HG03378 (cell line): ENCODE measurements at regions not wholly inside any gene's neighbourhood (a gene's known extent, or its start where the extent isn't known, plus 50 kb on each side); places are given as distances from the start of the nearest gene placed in this dataset.
"Not testable (repeated sequence)": the region's sequence is repeated elsewhere in the genome, so short reads cannot be mapped to it uniquely, and the experiment has no call there.

ENCODE experiments used
- ATAC-seq: cut with Tn5 transposase; IDR thresholded peaks from one replicate; pipeline ENCODE4 v1.9.1; 2021; ENCODE audit warnings: mild to moderate bottlenecking, moderate library complexity; ENCODE audit not compliant: unreplicated experiment

DNA sequence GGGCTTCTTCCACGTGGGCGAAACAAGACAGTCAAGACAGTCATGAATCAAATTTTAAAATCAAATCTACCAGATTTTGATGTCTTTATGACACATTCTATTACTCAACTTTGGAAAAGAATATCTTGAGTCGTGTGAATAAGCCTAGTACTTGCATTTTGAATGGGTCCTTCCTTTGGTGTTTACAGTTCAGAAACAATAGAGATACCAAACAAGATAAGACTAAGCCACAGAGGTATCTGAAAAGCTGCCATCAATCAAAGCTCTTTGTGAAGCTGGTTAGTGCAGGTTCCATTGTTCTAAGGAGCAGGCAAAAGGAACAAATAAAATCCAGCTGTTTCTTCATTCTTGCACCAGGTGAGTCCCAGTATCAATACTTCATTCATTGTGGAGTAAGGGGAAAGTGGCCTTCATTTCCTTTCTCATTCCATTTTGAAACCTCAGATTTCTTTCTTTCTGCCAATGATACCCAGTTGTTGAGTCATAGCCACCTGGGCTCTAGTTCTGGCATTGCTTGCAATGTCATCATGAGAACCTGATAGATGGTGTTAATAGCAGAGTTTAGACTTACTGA is 151.7 kb upstream of the L3MBTL4 start:
- ATAC-seq: no peak

DNA sequence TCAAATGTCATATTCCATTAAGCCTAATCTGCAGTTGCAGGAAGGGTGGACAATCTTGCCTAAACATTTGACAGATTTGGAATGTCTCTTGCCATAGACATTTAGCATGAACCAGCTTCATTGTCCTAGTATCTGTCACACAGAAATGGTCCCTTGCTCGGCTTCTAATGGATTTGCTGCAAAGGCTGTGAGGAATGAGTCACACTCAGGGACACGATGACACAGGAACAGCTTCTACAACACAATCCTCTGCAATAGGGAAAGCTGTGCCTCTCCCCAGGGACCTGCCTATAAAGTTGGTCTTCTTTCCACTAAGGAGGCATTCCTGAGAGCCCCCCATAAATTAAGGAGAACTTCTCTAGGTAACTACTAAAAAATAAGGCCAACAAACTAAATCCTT is 155.1 kb upstream of the L3MBTL4 start:
- ATAC-seq: no peak

DNA sequence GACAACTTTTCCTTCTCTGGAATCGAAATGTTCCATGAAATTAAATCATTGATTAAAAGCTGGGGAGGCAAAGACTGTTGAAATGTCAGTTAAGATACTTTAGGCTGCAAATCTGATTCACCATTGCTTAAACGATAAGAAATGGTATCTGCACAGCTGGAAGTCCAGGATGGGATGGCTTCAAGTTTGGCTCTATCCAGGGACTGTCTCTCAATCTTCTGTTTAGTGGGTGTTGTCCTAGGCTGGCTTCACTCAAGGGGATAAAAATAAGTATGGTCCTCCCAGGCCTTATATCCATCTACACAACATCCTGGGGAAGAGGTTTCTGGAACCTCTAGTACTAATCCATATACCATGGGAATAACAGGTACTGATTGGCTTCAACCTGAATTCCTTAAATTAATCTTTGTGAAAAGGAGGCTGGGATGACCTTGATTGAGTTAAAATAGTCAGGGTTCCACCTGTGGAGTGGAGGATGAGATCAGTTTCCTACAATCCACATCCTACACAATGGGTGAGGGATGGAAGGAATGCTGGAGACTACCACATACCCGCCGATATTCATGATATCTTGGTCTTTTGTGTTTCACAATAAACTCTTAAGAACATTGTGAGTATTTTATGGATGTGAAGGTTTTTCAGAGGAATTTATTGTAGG is 156.0 kb upstream of the L3MBTL4 start:
- ATAC-seq: no peak

DNA sequence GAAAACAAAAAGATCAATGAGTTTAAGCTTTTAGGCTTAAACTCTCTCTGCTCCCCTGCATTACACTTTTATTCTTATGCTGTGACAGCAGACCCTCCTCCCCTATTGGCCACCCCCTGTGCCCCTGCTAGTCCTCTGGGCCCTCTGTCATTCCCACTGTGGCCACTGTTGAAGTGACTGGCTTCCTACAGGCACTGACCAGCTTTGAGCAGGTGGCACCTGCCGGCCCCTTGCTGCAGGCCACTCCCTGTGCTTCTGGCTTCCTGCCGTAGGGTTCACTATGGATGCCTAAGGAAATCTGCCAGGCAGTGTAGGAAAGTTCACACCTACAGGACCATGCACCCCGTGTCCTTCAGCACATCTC is 156.5 kb upstream of the L3MBTL4 start:
- ATAC-seq: no peak

DNA sequence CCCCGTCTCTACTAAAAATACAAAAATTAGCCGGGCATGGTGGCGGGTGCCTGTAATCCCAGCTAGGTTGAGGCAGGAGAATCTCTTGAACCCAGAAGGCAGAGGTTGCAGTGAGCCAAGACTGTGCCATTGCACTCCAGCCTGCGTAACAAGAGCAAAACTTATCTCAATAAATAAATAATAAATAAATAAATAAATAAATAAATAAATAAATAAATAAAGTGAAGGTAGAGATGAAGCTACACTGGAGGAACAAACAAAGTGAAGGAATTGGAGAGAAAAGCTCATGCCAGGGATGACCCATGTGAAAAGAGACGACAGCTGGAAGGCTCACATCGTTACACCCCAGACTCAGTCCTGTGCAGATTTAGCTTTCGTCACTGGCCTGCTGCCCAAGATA is 157.3 kb upstream of the ARHGAP28 start:
- not testable (repeated sequence) for ATAC-seq

DNA sequence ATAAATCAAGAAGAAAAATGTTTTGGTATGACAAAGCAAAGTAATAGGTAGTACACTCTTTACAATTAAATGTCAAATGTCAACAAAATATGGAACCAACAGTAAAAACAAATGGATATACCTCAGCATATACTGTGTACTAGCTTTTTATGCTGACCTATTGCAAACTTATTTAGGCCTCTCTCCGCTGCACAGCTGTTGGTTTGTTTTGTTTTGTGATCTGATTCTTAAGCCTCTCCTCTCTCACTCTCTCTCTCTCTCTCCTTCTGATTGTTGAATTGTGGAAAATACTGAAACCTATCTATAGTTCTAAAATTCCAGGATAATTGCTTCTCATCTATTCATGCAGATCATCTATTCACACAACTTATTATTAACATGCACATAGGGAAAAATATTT is 154.9 kb upstream of the ARHGAP28 start:
- ATAC-seq: no peak

DNA sequence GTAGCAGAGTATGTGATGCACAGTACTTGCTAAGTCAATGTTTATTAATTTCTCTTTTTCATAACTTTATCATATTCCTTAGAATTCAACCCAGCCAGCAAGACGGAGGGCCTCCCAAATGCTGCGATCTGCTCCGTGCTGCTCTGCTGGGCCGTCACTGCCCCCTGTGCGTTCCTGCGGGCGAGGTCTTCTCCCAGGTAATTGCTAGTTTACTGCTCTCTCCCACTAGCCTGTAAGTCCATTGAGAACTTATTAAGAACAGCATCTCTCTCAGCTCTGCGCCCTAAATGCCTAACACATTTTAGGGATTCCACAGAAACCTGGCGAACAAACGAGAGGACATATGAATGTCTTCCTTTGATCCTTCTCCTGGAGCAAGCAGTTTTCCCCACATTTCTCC is 153.6 kb upstream of the ARHGAP28 start:
- no peak for ATAC-seq

DNA sequence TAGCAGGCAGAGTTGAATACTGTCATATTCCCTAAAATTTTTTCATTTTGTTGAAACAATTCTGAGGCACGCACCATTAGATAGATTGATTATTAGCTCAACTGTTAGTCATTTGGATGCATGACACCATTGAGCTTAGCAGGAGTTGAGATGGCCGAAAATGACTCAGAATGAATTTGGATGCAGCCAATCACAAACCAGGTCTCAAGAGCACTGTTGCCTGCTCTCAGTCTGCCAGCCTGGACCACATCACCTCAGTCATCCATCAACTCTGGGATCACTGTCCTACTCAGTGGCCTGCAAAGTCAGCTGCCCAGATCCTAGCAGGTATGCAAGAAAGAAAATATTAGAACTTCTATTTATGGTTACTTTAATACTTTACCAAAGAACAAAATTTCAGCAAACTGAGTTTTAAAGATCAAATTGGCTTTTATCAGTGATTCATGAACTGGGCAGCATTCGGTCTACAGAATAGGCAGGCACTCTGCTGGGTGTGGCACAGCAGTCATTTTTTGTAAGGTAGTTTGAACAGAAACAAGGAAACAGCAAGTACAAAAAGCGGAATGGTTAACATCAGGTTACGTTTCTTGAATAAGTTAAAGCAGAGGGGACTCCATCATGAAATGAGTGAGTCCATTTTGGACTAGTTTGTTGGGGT is 152.7 kb upstream of the ARHGAP28 start:
- no peak for ATAC-seq

DNA sequence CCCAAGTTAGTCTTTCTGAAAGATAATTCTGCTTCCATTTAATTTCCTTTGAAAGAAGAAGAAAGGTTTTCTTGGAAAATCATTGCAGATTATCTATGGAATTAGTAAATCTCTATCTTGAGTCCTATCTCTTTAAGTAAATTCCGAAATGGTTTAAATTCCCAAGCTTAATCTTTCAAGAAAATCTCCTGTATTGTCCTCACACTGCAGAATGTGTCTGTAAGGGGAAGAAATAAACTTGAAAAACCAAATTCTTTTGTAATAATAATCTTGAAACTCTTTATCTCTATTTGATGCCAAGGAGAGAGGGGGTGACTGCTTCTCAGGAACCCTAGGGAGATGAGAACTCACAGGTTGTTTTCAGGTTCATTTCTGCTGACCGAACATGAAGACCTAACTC is 150.8 kb upstream of the ARHGAP28 start:
- ATAC-seq: no peak

DNA sequence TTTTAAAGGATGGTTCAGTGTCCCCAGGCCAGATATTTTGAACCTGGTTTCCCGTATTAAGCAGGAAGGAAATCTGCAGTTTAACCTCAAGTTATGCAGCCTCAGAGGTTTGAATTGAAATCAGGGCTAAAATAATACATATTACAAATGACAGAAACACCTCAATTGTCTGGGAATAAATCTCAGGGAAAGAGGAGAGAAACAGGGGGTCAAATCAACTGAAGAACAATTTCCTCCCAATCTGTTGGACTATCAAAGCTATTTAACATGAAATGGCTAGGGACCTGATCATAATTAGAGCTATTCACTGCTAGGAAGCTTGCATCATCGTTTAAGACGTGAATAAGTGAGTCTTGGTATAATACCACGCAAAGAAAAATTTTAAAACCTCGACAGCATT is 150.0 kb upstream of the ARHGAP28 start:
- no peak for ATAC-seq

DNA sequence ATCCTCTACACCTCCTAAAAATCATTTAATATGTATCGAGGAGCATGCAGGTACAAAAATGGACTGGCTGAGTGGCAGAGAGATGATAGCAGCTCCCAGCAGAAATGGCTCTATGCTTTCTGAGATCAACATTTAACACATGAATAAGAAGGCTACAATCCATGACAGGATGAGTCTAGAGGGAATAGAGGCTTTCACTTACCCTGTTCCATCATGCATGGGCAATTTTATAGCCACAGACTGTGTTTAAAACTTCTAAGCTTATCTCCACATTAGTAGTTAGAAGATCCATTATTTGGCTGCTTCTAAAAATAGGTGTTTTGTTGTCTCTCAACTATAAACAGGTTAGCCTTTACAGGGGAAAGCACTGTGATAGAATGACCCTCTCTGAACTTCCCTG is 149.1 kb upstream of the ARHGAP28 start:
- ATAC-seq: no peak

DNA sequence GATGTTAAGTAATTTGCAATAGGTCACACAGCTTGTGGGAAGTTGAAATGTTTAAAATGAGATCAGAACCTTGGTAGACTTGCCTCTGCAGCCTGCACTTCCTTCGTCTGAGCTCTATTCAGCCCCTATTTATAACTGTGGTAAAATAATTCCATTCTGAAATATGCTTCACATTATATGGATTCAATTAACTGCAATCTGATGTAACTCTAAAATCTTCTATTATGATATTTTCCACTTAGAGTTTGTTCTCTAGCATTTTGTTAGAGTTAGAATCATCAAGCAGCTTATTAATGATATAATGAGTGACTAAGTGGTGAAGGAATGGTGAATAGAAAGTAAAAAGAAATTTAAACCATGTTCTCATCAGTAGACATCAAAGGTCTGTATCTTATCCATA is 139.6 kb upstream of the ARHGAP28 start:
- ATAC-seq: no peak

DNA sequence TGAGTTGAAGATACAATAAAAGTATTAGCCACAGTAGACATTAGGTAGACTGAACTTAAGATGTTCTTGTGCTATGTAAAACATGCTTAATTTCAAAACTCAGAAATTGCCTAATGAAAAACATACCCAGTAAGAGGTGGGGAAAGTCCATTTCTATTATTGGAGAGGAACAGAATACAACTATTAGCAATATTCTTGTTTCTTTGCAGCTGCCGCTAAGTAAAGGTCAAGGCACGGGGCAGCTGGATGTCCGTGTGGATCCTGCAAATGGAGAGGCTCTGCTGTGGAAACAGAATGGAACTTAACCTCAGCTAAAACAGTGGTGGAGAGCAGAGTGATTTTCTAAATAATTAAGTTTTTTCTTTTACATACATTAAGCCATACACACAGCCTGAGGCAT is 139.2 kb upstream of the ARHGAP28 start:
- ATAC-seq: no peak

DNA sequence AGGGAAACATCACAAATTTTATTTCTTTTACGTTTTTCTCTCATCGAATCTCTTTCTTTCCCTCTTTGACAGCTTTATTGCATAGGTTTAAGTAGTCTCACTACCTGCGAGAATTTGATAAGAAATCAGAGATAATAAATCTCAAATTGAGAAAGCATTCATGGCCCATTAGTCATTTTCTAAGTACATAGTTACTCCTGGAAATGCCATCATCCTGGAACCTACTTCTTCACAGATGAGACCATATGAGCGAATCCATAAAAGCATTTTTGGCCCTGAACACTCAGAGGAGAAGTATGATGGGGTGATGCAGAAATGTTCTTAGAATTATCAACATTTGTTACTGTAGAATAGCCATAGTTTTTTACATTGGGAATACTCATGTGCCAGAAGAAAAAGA is 138.0 kb upstream of the ARHGAP28 start:
- no peak for ATAC-seq

DNA sequence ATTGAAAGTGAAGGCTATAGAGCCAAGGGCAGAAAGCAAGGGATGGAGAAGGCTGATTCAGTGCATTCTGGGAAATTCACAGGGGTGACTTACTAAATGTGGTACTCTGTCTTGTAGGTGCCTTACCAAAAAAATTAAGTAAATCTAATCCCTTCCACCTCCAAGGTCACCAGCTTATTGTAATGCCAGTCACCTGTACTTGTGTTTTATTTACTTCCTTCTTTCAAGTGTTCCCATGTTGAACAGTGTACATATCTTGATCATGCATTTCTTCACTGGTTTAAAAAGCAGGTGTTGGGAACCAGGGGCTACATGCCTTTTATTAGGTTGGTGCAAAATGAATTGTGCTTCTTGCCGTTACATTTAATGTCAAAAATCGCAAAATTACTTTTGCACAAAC is 137.0 kb upstream of the ARHGAP28 start:
- no peak for ATAC-seq

DNA sequence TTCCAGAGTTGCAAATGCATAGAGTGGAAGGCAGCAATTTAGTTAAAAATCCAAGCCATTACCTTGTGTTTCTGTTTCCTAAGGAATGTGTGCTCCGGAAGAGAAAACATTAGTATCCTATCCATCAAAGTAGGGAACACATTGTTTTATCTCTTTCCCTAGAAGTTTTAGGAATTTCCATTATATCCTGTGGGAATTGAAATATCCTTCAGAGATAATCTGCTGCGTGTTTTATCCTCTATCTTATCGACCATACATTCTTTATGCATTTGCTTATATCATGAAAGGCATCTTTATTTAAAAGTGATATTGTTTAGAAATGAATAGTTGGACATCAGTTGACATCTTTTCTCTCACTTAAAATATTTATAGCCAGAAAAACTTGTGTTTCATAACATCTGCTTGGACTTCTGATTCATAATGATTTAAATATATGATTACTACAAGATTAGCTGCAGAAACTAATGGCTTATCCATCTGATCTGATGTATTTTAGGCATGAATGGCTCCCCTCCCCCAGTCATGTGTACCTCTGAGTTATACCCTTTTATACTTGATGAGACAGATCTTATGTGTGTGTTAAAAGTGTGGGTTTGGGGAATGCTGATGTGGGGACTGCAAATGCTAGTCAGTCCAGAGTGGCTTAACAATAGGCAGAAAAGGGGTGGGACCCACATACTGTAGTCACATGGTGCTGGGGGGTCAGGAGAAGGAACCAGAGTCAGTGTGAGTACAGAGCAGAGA is 136.2 kb upstream of the ARHGAP28 start:
- no peak for ATAC-seq

DNA sequence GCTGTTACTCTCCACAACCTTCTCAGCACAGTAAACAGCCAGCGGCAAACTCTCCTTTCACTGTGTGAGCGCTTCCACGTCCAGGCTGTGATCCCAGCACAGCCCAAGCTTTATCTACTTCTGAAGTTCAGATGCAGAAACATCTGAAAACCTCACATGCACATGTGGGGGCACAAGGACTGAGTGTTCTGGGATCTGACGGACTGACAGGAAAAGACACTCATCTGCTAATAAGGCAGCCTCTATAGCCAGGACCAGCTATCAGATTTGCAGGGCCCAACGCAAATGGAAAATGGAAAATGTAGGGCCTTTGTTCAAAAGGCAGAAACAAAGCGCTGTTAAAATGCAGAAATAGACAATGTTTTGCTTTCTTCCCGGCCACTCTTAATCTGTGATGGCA is 133.8 kb upstream of the ARHGAP28 start:
- ATAC-seq: no peak

DNA sequence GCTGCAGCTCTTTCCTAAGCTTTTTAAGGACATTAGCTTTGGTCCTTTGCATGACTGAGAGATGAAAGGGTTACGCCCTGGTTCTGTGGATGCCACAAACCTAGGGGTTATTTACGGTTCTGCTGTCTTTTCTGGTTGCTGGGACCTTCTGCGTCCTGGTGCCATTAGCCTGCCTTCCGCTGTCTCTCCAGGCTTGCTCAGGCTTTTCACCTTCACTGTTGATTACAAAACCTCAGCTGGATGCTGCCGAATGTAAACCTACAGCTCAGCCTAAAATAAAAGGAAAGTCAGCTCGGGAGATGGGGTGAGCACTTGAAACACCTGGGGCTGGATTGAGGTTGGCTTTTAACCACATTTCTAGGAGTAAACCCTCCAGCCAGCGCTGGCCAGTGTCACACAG is 130.9 kb upstream of the ARHGAP28 start:
- ATAC-seq: no peak

DNA sequence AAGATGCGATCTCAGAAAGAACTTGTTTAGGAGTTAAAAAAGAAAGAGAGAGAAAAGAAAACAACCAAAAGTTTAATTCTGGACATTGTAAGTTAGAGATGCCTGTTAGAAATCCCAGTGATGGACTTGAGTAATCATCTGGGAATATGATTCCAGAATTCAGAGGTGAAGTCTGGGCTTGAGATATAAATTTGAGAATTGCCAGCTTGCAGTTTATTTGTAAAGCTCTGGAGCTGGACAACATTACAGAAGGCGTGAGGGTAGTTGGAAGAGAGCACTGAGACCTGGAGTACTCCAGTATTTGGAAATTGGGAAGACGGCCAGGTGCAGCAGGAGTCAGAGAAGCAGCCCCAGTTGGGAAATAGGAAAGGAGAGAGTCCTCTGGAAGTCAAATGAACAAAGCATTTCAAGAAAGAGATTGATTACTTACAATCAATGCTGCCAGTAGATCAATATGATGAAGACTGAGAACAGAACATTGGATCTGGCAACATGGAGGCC is 128.8 kb upstream of the ARHGAP28 start:
- ATAC-seq: no peak

DNA sequence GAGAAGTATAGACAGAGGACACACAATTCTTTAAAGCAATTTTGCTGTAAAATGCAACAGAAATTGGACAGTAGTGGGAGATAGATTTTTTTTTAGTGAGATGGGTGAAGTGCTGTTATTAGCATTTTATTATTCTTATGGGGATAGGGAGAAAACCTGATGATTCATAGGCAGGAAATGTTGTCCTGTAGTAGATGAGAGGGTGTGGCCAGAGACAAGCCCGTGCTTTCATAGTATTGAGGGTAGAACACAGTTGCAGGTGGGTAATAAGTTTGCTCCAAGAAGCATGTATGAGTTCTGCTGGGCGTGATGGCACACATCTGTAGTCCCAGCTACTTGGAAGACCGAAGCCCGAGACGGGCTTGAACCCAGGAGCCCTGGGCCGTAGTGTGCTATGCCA is 128.3 kb upstream of the ARHGAP28 start:
- no peak for ATAC-seq

DNA sequence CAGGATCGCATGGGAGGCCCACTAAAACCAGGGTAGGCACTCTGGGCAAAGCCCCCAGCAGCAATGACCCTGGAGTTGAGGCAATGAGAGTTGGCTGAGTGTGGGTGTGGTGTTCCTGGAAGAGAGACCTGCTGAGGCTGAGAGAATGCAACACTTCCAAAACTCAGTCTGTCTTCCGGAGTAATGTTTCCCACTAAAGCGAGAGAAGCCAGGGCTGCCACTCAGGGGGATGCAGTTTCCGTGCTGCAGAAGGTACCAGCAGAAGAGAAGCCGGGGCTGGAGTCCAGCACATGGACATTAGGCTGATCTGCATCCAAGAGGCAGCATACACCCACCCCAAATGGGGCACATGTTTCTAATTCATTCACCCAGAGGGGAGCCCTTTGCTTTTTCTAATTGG is 127.2 kb upstream of the ARHGAP28 start:
- ATAC-seq: no peak

DNA sequence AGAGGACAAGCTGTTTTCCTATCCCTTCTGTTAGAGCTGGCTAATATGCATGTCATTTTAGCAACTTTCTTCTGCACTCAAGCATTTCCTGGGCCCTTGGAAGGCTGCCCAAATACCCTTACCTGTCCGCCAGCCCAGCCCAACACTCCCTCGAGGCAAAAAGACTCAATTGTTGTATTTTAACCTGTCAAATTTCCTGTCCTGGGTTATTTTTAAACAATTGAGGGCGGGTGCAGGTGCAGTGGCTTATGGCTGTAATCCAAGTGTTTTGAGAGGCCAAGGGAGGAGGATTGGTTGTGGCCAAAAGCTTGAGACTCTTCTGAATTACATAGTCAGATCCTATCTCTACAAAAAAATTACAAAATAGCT is 125.0 kb upstream of the ARHGAP28 start:
- no peak for ATAC-seq
